Psoas muscle (tissue), 7 donors: ENCODE measurements at regions not wholly inside any gene's neighbourhood (a gene's known extent, or its start where the extent isn't known, plus 50 kb on each side); places are given as distances from the start of the nearest gene placed in this dataset.

Experiments
- ATAC-seq, 4 donors: fragments of 200-7000 bp; cut with Tn5 transposase; one replicate each; pipeline ENCODE4 v1.9.1; 2020; ENCODE audit warnings: moderate library complexity in 3 of 4, mild to moderate bottlenecking in 2 of 4
- DNase-seq, 2 donors: peaks; one replicate each; pipeline ENCODE4 v3.0.0-alpha.2; 2020
- H3K27ac ChIP-seq: fragments of 200-600 bp; one replicate; pipeline ENCODE4 v1.8.0; 2022
- H3K27me3 ChIP-seq, 3 donors: fragments of 200-600 bp in 1 of 3; one replicate each; pipeline versions ENCODE4 v1.6.1 to v1.8.0; 2013 to 2022; ENCODE audit warnings: low read length in 2 of 3, mild to moderate bottlenecking in 2 of 3, moderate library complexity in 1 of 3; ENCODE audit not compliant: insufficient read depth in 3 of 3
- H3K36me3 ChIP-seq, 2 donors: fragments of 200-600 bp in 1 of 2; one replicate each; pipeline versions ENCODE4 v1.6.1 to v1.8.0; 2013 to 2022; ENCODE audit warnings: low read depth in 1 of 2, mild to moderate bottlenecking in 1 of 2, moderate library complexity in 1 of 2; ENCODE audit not compliant: insufficient read depth in 1 of 2
- H3K4me1 ChIP-seq: fragments of 200-600 bp; one replicate; pipeline ENCODE4 v1.8.0; 2022
- H3K4me3 ChIP-seq: fragments of 200-600 bp; one replicate; pipeline ENCODE4 v1.8.0; 2022; ENCODE audit warnings: mild to moderate bottlenecking
- H3K9me3 ChIP-seq: fragments of 200-600 bp; one replicate; pipeline ENCODE4 v1.8.0; 2022
- CTCF ChIP-seq: fragments of 200-600 bp; IDR thresholded peaks from one replicate; pipeline ENCODE4 v1.8.0; 2022; ENCODE audit warnings: antibody characterized with exemption
- WGBS, 3 donors: extraction: QIAGEN DNeasy Blood & Tissue Kit; methylation state at CpG; one replicate each; pipeline versions ENCODE4 v1.1.6 to v1.1.7; 2013; 5-methylcytosine and 5-hydroxymethylcytosine counted together
- intact Hi-C, 2 donors: fragments of 100-400 bp; cut with DNase I; formaldehyde crosslinking; loops; one replicate each; pipeline versions ENCODE4 v1.11.0 to v1.14.2; 2022
- donor health status: healthy with polysubstance abuse.
- donor health status: DM: no; HTN: no; CAD: no; lungs with moderate emphysema.
- donor health status: Bipolar disorder and iron deficiency.
- donor health status: healthy.
- donor health status: DM: yes; HTN: yes; CAD: no.
- donor health status: DM: no; HTN: no; CAD: no.
- donor health status: DM: yes; HTN: yes; CAD: no.

GRCh38 chr5:154570572-154571324, 92.7 kb upstream of the HAND1 start:
- Histone ChIP-seq H3K9me3 (no peaks in the 10 kb centered on the region), H3K4me3 (no peak overlapping the region), H3K27ac (no peak overlapping the region), H3K4me1 (no peaks in the 10 kb centered on the region), H3K36me3 (no peaks in the 10 kb centered on the region), H3K27me3 (peaks cover 0 to 17% (median 3%) of the 10 kb centered on the region in 3 donors)
- ATAC-seq, result no peak
- no peak for TF ChIP-seq CTCF
- no peak for DNase-seq
- 70 to 77% (median 75%) methylated on average over 11 of the region's 11 CpGs for WGBS, 3 donors
- intact Hi-C loops, result no loop called here

- Histone ChIP-seq H3K27me3 (peaks cover 0 to 11% (median 0%) of the 10 kb centered on the region in 3 donors), H3K4me3 (no peak overlapping the region), H3K4me1 (no peaks in the 10 kb centered on the region), H3K36me3 (no peaks in the 10 kb centered on the region), H3K27ac (no peak overlapping the region), H3K9me3 (no peaks in the 10 kb centered on the region)
- no peak for TF ChIP-seq CTCF
- intact Hi-C loops, result no loop called here
- WGBS, 3 donors, result 61 to 76% (median 64%) methylated on average over 6 of the region's 6 CpGs
- DNase-seq (no peak), ATAC-seq (no peak)
Observed at GRCh38 chr5:154568589-154568988, 90.6 kb upstream of the HAND1 start.

GRCh38 chr5:154567155-154567554, 89.1 kb upstream of the HAND1 start:
- Histone ChIP-seq H3K27me3 (peaks cover 0 to 11% (median 0%) of the 10 kb centered on the region in 3 donors), H3K4me1 (no peaks in the 10 kb centered on the region), H3K4me3 (no peak overlapping the region), H3K9me3 (no peaks in the 10 kb centered on the region), H3K27ac (no peak overlapping the region), H3K36me3 (no peaks in the 10 kb centered on the region)
- ATAC-seq (no peak), DNase-seq (no peak)
- no peak for TF ChIP-seq CTCF
- intact Hi-C loops, result no loop called here
- 61 to 70% (median 68%) methylated on average over 6 of the region's 6 CpGs for WGBS, 3 donors

GRCh38 chr5:154566146-154566680, 88.2 kb upstream of the HAND1 start:
- intact Hi-C loops, result no loop called here
- H3K27me3 ChIP-seq, result peaks cover 0 to 11% (median 0%) of the 10 kb centered on the region in 3 donors
- DNase-seq (no peak), ATAC-seq (no peak)
- no peak for TF ChIP-seq CTCF
- no peaks in the 10 kb centered on the region for H3K4me1 ChIP-seq
- H3K4me3 ChIP-seq, result no peak overlapping the region
- H3K9me3 ChIP-seq, result no peaks in the 10 kb centered on the region
- H3K36me3 ChIP-seq, result no peaks in the 10 kb centered on the region
- no peak overlapping the region for H3K27ac ChIP-seq
- 64 to 72% (median 68%) methylated on average over 5 of the region's 5 CpGs for WGBS, 3 donors
